ENCODE measurements at regions not wholly inside any gene's neighbourhood (a gene's known extent, or its start where the extent isn't known, plus 50 kb on each side); places are given as distances from the start of the nearest gene placed in this dataset.
"Not testable (repeated sequence)": the region's sequence is repeated elsewhere in the genome, so short reads cannot be mapped to it uniquely, and the experiment has no call there.

- no peak overlapping the region for H3K4me3 ChIP-seq (ENCODE audit: low read depth, low read length)
- no peaks in the 10 kb centered on the region for H3K27me3 ChIP-seq (ENCODE audit: control insufficient read depth, insufficient read depth, low read length)
- no peak for TF ChIP-seq CTCF (IDR thresholded peaks at IDR 0.05; ENCODE audit: insufficient read depth, low read length, poor library complexity, severe bottlenecking)
- no peak for DNase-seq (ENCODE audit: low read depth)
- no peaks in the 10 kb centered on the region for H3K36me3 ChIP-seq (ENCODE audit: control insufficient read depth, insufficient read depth, low read length)
Observed at GRCh38 chr17:70947636-70948565, 778.6 kb downstream of the KCNJ2 start.

GRCh38 chr17:70953140-70953539 is 783.8 kb downstream of the KCNJ2 start:
- not testable (repeated sequence) for DNase-seq (ENCODE audit: low read depth); H3K36me3 ChIP-seq (ENCODE audit: control insufficient read depth, insufficient read depth, low read length); H3K27me3 ChIP-seq (ENCODE audit: control insufficient read depth, insufficient read depth, low read length); H3K4me3 ChIP-seq (ENCODE audit: low read depth, low read length)

- Histone ChIP-seq H3K27me3 (ENCODE audit: control insufficient read depth, insufficient read depth, low read length) (no peaks in the 10 kb centered on the region), H3K36me3 (ENCODE audit: control insufficient read depth, insufficient read depth, low read length) (no peaks in the 10 kb centered on the region), H3K4me3 (ENCODE audit: low read depth, low read length) (no peak overlapping the region)
- TF ChIP-seq CTCF (IDR thresholded peaks at IDR 0.05; ENCODE audit: insufficient read depth, low read length, poor library complexity, severe bottlenecking), result no peak
- no peak for DNase-seq (ENCODE audit: low read depth)
Observed at GRCh38 chr17:70955441-70955840, 786.1 kb downstream of the KCNJ2 start.

GRCh38 chr17:70956726-70957125 is 787.4 kb downstream of the KCNJ2 start:
- no peak for TF ChIP-seq CTCF (IDR thresholded peaks at IDR 0.05; ENCODE audit: insufficient read depth, low read length, poor library complexity, severe bottlenecking)
- no peak for DNase-seq (ENCODE audit: low read depth)
- Histone ChIP-seq H3K4me3 (ENCODE audit: low read depth, low read length) (no peak overlapping the region), H3K27me3 (ENCODE audit: control insufficient read depth, insufficient read depth, low read length) (no peaks in the 10 kb centered on the region), H3K36me3 (ENCODE audit: control insufficient read depth, insufficient read depth, low read length) (no peaks in the 10 kb centered on the region)

- DNase-seq (ENCODE audit: low read depth), result no peak
- no peaks in the 10 kb centered on the region for H3K27me3 ChIP-seq (ENCODE audit: control insufficient read depth, insufficient read depth, low read length)
- H3K4me3 ChIP-seq (ENCODE audit: low read depth, low read length), result no peak overlapping the region
- TF ChIP-seq CTCF (IDR thresholded peaks at IDR 0.05; ENCODE audit: insufficient read depth, low read length, poor library complexity, severe bottlenecking), result no peak
- no peaks in the 10 kb centered on the region for H3K36me3 ChIP-seq (ENCODE audit: control insufficient read depth, insufficient read depth, low read length)
Observed at GRCh38 chr17:70961341-70961740, 792.0 kb downstream of the KCNJ2 start.

- TF ChIP-seq CTCF (IDR thresholded peaks at IDR 0.05; ENCODE audit: insufficient read depth, low read length, poor library complexity, severe bottlenecking), result no peak
- no peak overlapping the region for H3K4me3 ChIP-seq (ENCODE audit: low read depth, low read length)
- no peaks in the 10 kb centered on the region for H3K27me3 ChIP-seq (ENCODE audit: control insufficient read depth, insufficient read depth, low read length)
- no peak for DNase-seq (ENCODE audit: low read depth)
- no peaks in the 10 kb centered on the region for H3K36me3 ChIP-seq (ENCODE audit: control insufficient read depth, insufficient read depth, low read length)
Observed at GRCh38 chr17:70968302-70968701, 799.0 kb downstream of the KCNJ2 start.
